ENCODE measurements at regions not wholly inside any gene's neighbourhood (a gene's known extent, or its start where the extent isn't known, plus 50 kb on each side); places are given as distances from the start of the nearest gene placed in this dataset.

- TF ChIP-seq, protein P1, sequence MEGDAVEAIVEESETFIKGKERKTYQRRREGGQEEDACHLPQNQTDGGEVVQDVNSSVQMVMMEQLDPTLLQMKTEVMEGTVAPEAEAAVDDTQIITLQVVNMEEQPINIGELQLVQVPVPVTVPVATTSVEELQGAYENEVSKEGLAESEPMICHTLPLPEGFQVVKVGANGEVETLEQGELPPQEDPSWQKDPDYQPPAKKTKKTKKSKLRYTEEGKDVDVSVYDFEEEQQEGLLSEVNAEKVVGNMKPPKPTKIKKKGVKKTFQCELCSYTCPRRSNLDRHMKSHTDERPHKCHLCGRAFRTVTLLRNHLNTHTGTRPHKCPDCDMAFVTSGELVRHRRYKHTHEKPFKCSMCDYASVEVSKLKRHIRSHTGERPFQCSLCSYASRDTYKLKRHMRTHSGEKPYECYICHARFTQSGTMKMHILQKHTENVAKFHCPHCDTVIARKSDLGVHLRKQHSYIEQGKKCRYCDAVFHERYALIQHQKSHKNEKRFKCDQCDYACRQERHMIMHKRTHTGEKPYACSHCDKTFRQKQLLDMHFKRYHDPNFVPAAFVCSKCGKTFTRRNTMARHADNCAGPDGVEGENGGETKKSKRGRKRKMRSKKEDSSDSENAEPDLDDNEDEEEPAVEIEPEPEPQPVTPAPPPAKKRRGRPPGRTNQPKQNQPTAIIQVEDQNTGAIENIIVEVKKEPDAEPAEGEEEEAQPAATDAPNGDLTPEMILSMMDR (IDR thresholded peaks at IDR 0.05; ENCODE audit: insufficient read depth, low read depth, low read length, missing control alignments): no peak
- no peak overlapping the region for H3K4me3 ChIP-seq (ENCODE audit: low read depth, low read length)
- no peak for DNase-seq (ENCODE audit: low read depth)
Measured at GRCh38 chr3:187997490-187997889, 156.5 kb upstream of the LPP start.

- no peak for DNase-seq (ENCODE audit: low read depth)
- TF ChIP-seq, protein P1 (IDR thresholded peaks at IDR 0.05; ENCODE audit: insufficient read depth, low read depth, low read length, missing control alignments): no peak
- no peak overlapping the region for H3K4me3 ChIP-seq (ENCODE audit: low read depth, low read length)
Measured at GRCh38 chr3:187997946-187998561, 155.9 kb upstream of the LPP start.

- no peak overlapping the region for H3K4me3 ChIP-seq (ENCODE audit: low read depth, low read length)
- DNase-seq (ENCODE audit: low read depth): no peak
- TF ChIP-seq, protein P1 (IDR thresholded peaks at IDR 0.05; ENCODE audit: insufficient read depth, low read depth, low read length, missing control alignments): no peak
Measured at GRCh38 chr3:187998611-187999010, 155.3 kb upstream of the LPP start.

DNA sequence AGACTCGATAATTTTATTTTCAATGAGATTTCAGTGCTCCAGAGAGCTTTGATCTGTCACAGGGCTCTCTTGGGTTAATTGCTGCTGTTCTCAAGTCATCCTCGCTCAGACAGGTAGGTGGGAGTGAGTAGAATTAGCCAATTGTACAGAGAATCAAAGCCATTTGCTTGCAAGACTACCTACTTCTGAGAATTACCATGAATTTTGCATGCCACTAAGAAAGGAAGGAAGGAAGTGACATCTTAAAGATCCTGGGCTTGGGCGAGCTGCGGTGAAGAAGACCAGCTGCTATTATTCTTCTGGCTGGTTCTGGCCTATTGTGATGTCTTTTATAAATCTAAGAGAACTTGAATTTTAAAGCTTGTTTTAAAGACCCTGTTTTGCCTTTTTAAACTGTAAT lies 154.1 kb upstream of the LPP start:
- no peak overlapping the region for H3K4me3 ChIP-seq (ENCODE audit: low read depth, low read length)
- DNase-seq (ENCODE audit: low read depth): no peak
- TF ChIP-seq, protein P1 (IDR thresholded peaks at IDR 0.05; ENCODE audit: insufficient read depth, low read depth, low read length, missing control alignments): no peak

DNA sequence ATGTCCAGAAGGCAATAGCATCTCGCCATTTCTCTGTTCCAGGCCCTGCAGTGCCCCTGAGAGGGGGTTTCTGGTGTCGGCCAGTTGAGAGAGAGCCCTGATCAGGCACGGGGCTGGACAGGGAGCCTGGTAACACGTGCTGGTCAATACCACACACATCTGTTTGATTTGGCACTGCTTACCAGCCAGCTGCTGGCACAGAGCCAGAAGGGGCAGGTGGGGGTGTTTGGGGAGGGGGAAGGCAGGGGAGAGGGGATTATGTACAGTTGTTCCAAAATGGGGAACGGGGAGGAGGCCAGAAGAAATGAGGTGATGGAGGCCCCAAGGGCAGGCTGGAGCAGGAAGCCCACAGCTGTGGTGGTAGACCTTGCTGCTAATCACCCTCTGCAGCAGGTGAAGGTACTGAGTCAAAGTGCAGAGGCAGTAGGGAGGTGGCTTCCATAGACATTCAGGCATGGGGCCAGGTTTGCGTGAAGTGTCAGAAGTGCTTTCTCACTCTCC lies 153.5 kb upstream of the LPP start:
- TF ChIP-seq, protein P1 (IDR thresholded peaks at IDR 0.05; ENCODE audit: insufficient read depth, low read depth, low read length, missing control alignments): no peak
- H3K4me3 ChIP-seq (ENCODE audit: low read depth, low read length): no peak overlapping the region
- DNase-seq (ENCODE audit: low read depth): no peak

DNA sequence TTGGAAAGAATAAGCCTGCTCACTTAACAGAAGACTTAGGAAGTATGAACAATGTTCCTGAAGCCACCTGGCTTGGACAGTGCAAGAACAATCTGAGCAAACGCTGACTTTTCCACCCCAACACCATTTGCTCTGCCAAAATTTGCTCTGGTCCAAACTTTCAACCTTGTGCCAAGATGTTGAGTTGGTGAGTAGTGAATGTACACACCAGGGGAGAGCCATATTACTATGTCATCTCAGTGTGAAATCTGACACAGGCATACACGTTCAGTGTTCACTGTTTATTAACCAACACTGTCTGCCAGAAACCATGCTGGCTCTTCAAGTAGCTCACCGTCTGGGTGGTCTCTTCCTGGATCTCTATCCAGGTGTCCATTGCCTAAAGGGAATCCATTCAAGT lies 152.9 kb upstream of the LPP start:
- no peak for DNase-seq (ENCODE audit: low read depth)
- TF ChIP-seq, protein P1 (IDR thresholded peaks at IDR 0.05; ENCODE audit: insufficient read depth, low read depth, low read length, missing control alignments): no peak
- no peak overlapping the region for H3K4me3 ChIP-seq (ENCODE audit: low read depth, low read length)

DNA sequence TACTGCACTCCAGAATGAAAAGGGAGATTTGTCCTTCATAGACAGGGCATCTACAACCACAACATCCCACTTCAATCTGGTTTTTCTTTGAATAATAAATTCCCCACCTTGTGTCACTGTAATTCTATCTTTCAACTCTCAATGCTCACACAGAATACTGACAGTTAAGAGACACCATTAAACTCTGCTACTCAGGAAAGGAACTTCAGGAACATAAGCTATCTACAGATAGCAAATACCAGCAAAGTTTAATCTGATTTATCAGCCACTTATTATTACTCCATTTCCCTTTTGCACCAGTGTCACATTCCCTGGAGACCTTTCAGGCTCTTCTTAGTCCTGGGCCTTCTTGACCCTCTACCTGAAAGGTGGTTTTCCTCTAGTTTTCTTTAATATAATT lies 152.0 kb upstream of the LPP start:
- TF ChIP-seq, protein P1 (IDR thresholded peaks at IDR 0.05; ENCODE audit: insufficient read depth, low read depth, low read length, missing control alignments): no peak
- DNase-seq (ENCODE audit: low read depth): no peak
- H3K4me3 ChIP-seq (ENCODE audit: low read depth, low read length): no peak overlapping the region
